Activated CD8-positive, alpha-beta memory T cell treated with anti-CD3 and anti-CD28 coated beads, Interleukin-2, amount 50 U/mL, for 1 hour (primary cell): ENCODE measurements at regions not wholly inside any gene's neighbourhood (a gene's known extent, or its start where the extent isn't known, plus 50 kb on each side); places are given as distances from the start of the nearest gene placed in this dataset.

Source experiments
- DNase-seq: peaks from one replicate; pipeline ENCODE4 v3.0.0-alpha.2; 2020; ENCODE audit errors: extremely low read depth

GRCh38 chr6:129920103-129920798, 59.1 kb upstream of the TMEM244 start:
- DNase-seq: no peak

DNA sequence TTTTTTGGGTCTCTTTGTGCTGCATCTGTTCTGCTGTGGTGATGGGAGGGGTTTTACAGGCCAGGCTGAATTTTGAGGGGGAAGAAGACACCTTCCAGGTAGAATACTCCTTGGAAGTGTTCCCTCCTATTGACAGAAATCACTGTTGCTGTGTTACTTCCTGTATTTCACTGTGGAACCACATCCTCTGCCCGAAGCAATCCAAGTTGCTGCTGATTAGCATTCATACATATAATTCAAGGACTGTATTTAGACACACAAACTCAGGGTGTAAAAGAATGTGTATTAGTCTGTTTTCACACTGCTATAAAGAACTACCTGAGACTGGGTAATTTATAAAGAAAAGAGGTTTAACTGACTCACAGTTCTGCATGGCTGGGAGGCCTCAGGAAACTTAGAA, 50.6 kb upstream of the TMEM244 start:
- no peak for DNase-seq
